H9 (cell line): ENCODE measurements at regions not wholly inside any gene's neighbourhood (a gene's known extent, or its start where the extent isn't known, plus 50 kb on each side); places are given as distances from the start of the nearest gene placed in this dataset.

Source experiments
- DNase-seq: peaks from one replicate; pipeline ENCODE4 v3.0.0-alpha.2; 2017
- H2AFZ ChIP-seq: one replicate; pipeline ENCODE4 v1.6.1; 2013; ENCODE audit warnings: mild to moderate bottlenecking, low read length, control low read depth, moderate library complexity
- H2AK5ac ChIP-seq: 2 replicates; pipeline ENCODE4 v1.6.1; 2013; ENCODE audit warnings: low read length, control low read depth, mixed read lengths; ENCODE audit not compliant: insufficient read length
- H2BK120ac ChIP-seq: one replicate; pipeline ENCODE4 v1.6.1; 2013; ENCODE audit warnings: low read depth, mild to moderate bottlenecking, low read length, control low read depth, inconsistent platforms; ENCODE audit not compliant: poor library complexity, severe bottlenecking
- H2BK12ac ChIP-seq: 2 replicates; pipeline ENCODE4 v1.6.1; 2013; ENCODE audit warnings: low read length, control low read depth, mixed read lengths, low read depth; ENCODE audit not compliant: insufficient read length
- H2BK15ac ChIP-seq: 2 replicates; pipeline ENCODE4 v1.6.1; 2013; ENCODE audit warnings: low read depth, low read length, control low read depth
- H2BK20ac ChIP-seq: one replicate; pipeline ENCODE4 v1.6.1; 2013; ENCODE audit warnings: low read depth, mild to moderate bottlenecking, low read length, control low read depth, inconsistent platforms; ENCODE audit not compliant: poor library complexity, severe bottlenecking
- H2BK5ac ChIP-seq: 2 replicates; pipeline ENCODE4 v1.6.1; 2013; ENCODE audit warnings: low read length, control low read depth, mixed read lengths; ENCODE audit not compliant: insufficient read length
- H3K14ac ChIP-seq: 2 replicates; pipeline ENCODE4 v1.6.1; 2013; ENCODE audit warnings: low read length, control low read depth; ENCODE audit not compliant: insufficient read depth
- H3K18ac ChIP-seq: 2 replicates; pipeline ENCODE4 v1.6.1; 2013; ENCODE audit warnings: low read depth, mild to moderate bottlenecking, mixed read lengths, low read length, control low read depth; ENCODE audit not compliant: insufficient read length
- H3K23ac ChIP-seq: 2 replicates; pipeline ENCODE4 v1.6.1; 2013; ENCODE audit warnings: low read length, control low read depth, mixed read lengths, low read depth; ENCODE audit not compliant: insufficient read length
- H3K23me2 ChIP-seq: 2 replicates; pipeline ENCODE4 v1.6.1; 2013; ENCODE audit warnings: low read depth, mild to moderate bottlenecking, mixed read lengths, low read length, control low read depth; ENCODE audit not compliant: insufficient read length, poor library complexity, severe bottlenecking
- H3K27ac ChIP-seq: 2 replicates; pipeline ENCODE4 v1.5.1; 2013; ENCODE audit warnings: low read length, control low read depth, mixed read lengths, low read depth; ENCODE audit not compliant: insufficient read length
- H3K27me3 ChIP-seq: 2 replicates; pipeline ENCODE4 v1.6.1; 2013; ENCODE audit warnings: low read length, control low read depth, inconsistent platforms; ENCODE audit not compliant: insufficient read depth
- H3K4ac ChIP-seq: 2 replicates; pipeline ENCODE4 v1.6.1; 2013; ENCODE audit warnings: low read depth, mild to moderate bottlenecking, control low read depth, inconsistent platforms, low read length, moderate library complexity
- H3K4me1 ChIP-seq: 2 replicates; pipeline ENCODE4 v1.6.1; 2013; ENCODE audit warnings: low read length, control low read depth, inconsistent platforms; ENCODE audit not compliant: insufficient read depth
- H3K4me2 ChIP-seq: 2 replicates; pipeline ENCODE4 v1.6.1; 2013; ENCODE audit warnings: low read length, control low read depth, mixed read lengths; ENCODE audit not compliant: insufficient read length, insufficient read depth
- H3K56ac ChIP-seq: 2 replicates; pipeline ENCODE4 v1.6.1; 2013; ENCODE audit warnings: low read depth, mild to moderate bottlenecking, mixed read lengths, low read length, control low read depth; ENCODE audit not compliant: insufficient read length
- H3K79me1 ChIP-seq: 2 replicates; pipeline ENCODE4 v1.6.1; 2013; ENCODE audit warnings: low read depth, mild to moderate bottlenecking, moderate library complexity, low read length, control low read depth, inconsistent platforms; ENCODE audit not compliant: insufficient read depth, poor library complexity, severe bottlenecking
- H3K79me2 ChIP-seq: 2 replicates; pipeline ENCODE4 v1.6.1; 2013; ENCODE audit warnings: low read length, control low read depth, inconsistent platforms; ENCODE audit not compliant: insufficient read depth
- H3K9ac ChIP-seq: 2 replicates; pipeline ENCODE4 v1.6.1; 2013; ENCODE audit warnings: low read length, control low read depth, mixed read lengths; ENCODE audit not compliant: insufficient read length; ENCODE audit errors: extremely low read depth
- H3K9me3 ChIP-seq: one replicate; pipeline ENCODE4 v1.6.1; 2013; ENCODE audit warnings: low read depth, low read length, inconsistent platforms; ENCODE audit not compliant: control insufficient read depth
- H3T11ph ChIP-seq: one replicate; pipeline ENCODE4 v1.6.1; 2013; ENCODE audit warnings: mild to moderate bottlenecking, low read length, control low read depth, inconsistent platforms
- H4K20me1 ChIP-seq: one replicate; pipeline ENCODE4 v1.6.1; 2013; ENCODE audit not compliant: control insufficient read depth, insufficient read length, insufficient read depth
- H4K5ac ChIP-seq: 2 replicates; pipeline ENCODE4 v1.6.1; 2013; ENCODE audit warnings: low read depth, mild to moderate bottlenecking, mixed read lengths, low read length, control low read depth; ENCODE audit not compliant: insufficient read length
- H4K8ac ChIP-seq: replicated peaks from 2 replicates; pipeline ENCODE4 v1.6.1; 2013; ENCODE audit warnings: low read length, control low read depth, mixed read lengths, low read depth; ENCODE audit not compliant: insufficient read length
- H4K91ac ChIP-seq: 2 replicates; pipeline ENCODE4 v1.6.1; 2013; ENCODE audit warnings: low read depth, mild to moderate bottlenecking, moderate library complexity, mixed read lengths, low read length, control low read depth; ENCODE audit not compliant: insufficient read length
- H3K27ac Mint-ChIP-seq, 3 experiments: 2 replicates in 2 of 3; 3 replicates in 1 of 3; pipeline ENCODE4 v1.8.0; 2020 to 2021; ENCODE audit warnings: mixed read lengths in 3 of 3, mild to moderate bottlenecking in 1 of 3, moderate library complexity in 1 of 3
- H3K27me3 Mint-ChIP-seq: 2 replicates; pipeline ENCODE4 v1.8.0; 2021; ENCODE audit warnings: low read depth, mild to moderate bottlenecking, moderate library complexity, mixed read lengths
- H3K36me3 Mint-ChIP-seq, 3 experiments: 2 replicates in 2 of 3; 3 replicates in 1 of 3; pipeline ENCODE4 v1.8.0; 2020 to 2021; ENCODE audit warnings: low read depth in 3 of 3, mixed read lengths in 3 of 3; ENCODE audit not compliant: insufficient read depth in 1 of 3
- H3K4me1 Mint-ChIP-seq, 2 experiments: 2 replicates each; pipeline ENCODE4 v1.8.0; 2020; ENCODE audit warnings: mixed read lengths in 2 of 2
- H3K4me3 Mint-ChIP-seq, 2 experiments: 2 replicates in 1 of 2; 3 replicates in 1 of 2; pipeline ENCODE4 v1.8.0; 2020 to 2021; ENCODE audit warnings: mild to moderate bottlenecking in 2 of 2, mixed read lengths in 2 of 2, moderate library complexity in 1 of 2
- H3K9me3 Mint-ChIP-seq, 2 experiments: 2 replicates in 1 of 2; 3 replicates in 1 of 2; pipeline ENCODE4 v1.8.0; 2020; ENCODE audit warnings: mild to moderate bottlenecking in 2 of 2, mixed read lengths in 2 of 2, moderate library complexity in 1 of 2
- CTCF ChIP-seq: fragments of 200-600 bp; sonication (generic); conservative IDR thresholded peaks from 3 replicates; pipeline ENCODE4 v1.8.0; 2021; ENCODE audit warnings: antibody characterized with exemption, mild to moderate bottlenecking
- WGBS: extraction: QIAGEN DNeasy Blood & Tissue Kit; methylation state at CpG from one replicate; pipeline ENCODE4 v1.1.7; 2013; ENCODE audit warnings: missing lambda C conversion rate, low lambda C conversion rate, mixed read lengths; ENCODE audit not compliant: insufficient read length; ENCODE audit errors: extremely low coverage; 5-methylcytosine and 5-hydroxymethylcytosine counted together

GRCh38 chr7:79719216-79719615 lies 265.7 kb upstream of the MAGI2 start:
- Histone ChIP-seq H3T11ph (no peak overlapping the region), H3K4ac (no peak overlapping the region), H4K5ac (no peak overlapping the region), H3K27ac (no peak overlapping the region), H3K4me2 (no peak overlapping the region), H3K23me2 (no peaks in the 10 kb centered on the region), H3K23ac (no peak overlapping the region), H2AK5ac (no peak overlapping the region), H3K56ac (no peak overlapping the region), H2BK15ac (no peak overlapping the region; the same call in 1 of the 2 replicates), H2BK120ac (no peak overlapping the region), H3K79me2 (no peaks in the 10 kb centered on the region), H3K9ac (no peak overlapping the region), H3K14ac (no peak overlapping the region), H3K4me1 (no peaks in the 10 kb centered on the region), H3K27me3 (no peaks in the 10 kb centered on the region), H2BK20ac (no peak overlapping the region), H3K18ac (no peak overlapping the region), H2AFZ (no peak overlapping the region), H3K79me1 (no peaks in the 10 kb centered on the region), H3K9me3 (no peaks in the 10 kb centered on the region), H2BK12ac (no peak overlapping the region), H4K91ac (no peak overlapping the region), H4K20me1 (no peaks in the 10 kb centered on the region), H4K8ac (no peak overlapping the region), H2BK5ac (no peak overlapping the region)
- H3K27me3 Mint-ChIP-seq, result no peaks in the 10 kb centered on the region
- no peak for DNase-seq
- no peaks in the 10 kb centered on the region for H3K9me3 Mint-ChIP-seq
- WGBS, result no CpG with 5 or more reads among the region's 3 CpGs
- TF ChIP-seq CTCF, result no peak
- no peak overlapping the region for H3K27ac Mint-ChIP-seq
- H3K4me3 Mint-ChIP-seq, result no peak overlapping the region
- no peaks in the 10 kb centered on the region for H3K36me3 Mint-ChIP-seq
- H3K4me1 Mint-ChIP-seq, result peaks cover 7 to 8% of the 10 kb centered on the region in 2 experiments
